ENCODE measurements at regions not wholly inside any gene's neighbourhood (a gene's known extent, or its start where the extent isn't known, plus 50 kb on each side); places are given as distances from the start of the nearest gene placed in this dataset.

DNA sequence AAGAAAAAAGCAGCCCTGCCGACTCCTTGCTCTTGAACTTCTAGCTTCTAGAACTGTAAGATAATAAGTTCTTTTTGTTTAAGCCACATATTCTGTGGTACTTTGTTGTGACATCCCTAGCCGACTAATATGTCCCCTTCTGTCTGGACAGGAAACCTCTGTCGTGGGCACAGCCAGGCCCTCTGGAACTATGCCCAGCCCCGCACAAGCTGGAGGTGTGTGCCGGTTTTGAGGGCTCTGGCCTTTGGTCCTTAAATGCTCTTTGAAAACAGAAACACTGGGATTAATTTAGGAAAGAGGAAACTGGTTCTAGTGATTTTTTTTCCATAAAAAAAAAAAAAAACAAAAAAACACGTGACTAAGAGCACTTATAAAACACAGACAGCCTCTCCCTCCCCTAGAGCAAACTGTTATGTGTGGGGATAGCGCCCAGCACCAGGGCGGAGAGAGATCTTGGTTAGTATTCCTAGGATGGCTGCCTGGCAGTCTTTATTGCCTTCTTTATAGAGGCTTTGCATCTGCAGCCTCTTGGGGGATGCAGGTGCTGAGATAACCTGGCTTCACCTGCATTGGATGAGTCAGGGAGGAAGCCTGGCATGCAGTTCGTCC, 244.3 kb downstream of the NFATC2 start:
- no peak for TF ChIP-seq POLR2AphosphoS5 (IDR thresholded peaks at IDR 0.05; ENCODE audit: low read depth, low read length)
- TF ChIP-seq POLR2A (IDR thresholded peaks at IDR 0.05; ENCODE audit: low read depth, low read length) = no peak
